NCI-H1048 (cell line): ENCODE measurements at regions not wholly inside any gene's neighbourhood (a gene's known extent, or its start where the extent isn't known, plus 50 kb on each side); places are given as distances from the start of the nearest gene placed in this dataset.

Experiments
- DNase-seq: peaks from one replicate; lab custom pipeline; 2025; lab: John Stamatoyannopoulos, UW

- DNase-seq: no peak
Measured at GRCh38 chr10:85226596-85226995, 898.2 kb downstream of the CCSER2 start.

GRCh38 chr10:85228726-85229125 lies 900.3 kb downstream of the CCSER2 start:
- DNase-seq: no peak

DNA sequence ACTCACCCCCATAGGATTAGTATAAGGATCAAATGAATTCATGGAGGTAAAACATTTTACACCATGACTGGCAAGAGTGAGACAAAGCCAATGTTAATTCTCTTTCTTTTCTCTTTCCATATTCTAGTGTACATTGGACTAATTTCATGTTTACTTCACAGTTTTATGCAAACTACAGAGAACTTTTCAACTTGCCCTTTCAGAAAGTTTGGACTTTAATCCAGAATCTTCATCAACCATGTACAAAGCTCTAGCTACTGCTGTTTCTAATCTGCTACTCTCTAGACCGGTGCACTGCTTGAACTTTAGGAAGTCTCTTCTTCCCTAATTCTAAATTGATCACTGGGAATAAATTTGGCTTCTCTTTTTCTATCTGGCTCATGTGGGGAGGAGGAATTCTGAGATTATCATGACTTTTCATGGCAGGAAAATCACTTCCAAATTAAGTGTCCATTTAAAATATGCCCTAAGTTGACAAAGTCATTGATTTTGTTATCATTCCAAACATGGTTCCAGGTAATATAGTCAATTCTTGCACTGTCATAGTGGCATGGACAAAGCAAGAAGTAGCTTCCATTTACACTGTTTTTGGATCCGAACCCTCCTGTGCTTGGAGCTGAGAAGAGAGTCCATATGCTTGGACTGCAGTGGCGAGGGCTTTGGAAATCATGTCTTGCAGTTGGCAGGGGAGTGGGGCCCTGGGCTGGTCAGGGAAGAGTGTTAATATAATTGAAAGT lies 903.3 kb downstream of the CCSER2 start:
- DNase-seq: no peak

- no peak for DNase-seq
Measured at GRCh38 chr10:85235258-85235657, 906.9 kb downstream of the CCSER2 start.

GRCh38 chr10:85238676-85239075 lies 910.3 kb downstream of the CCSER2 start:
- no peak for DNase-seq

- DNase-seq: no peak
Measured at GRCh38 chr10:85250304-85250703, 921.9 kb downstream of the CCSER2 start.

DNA sequence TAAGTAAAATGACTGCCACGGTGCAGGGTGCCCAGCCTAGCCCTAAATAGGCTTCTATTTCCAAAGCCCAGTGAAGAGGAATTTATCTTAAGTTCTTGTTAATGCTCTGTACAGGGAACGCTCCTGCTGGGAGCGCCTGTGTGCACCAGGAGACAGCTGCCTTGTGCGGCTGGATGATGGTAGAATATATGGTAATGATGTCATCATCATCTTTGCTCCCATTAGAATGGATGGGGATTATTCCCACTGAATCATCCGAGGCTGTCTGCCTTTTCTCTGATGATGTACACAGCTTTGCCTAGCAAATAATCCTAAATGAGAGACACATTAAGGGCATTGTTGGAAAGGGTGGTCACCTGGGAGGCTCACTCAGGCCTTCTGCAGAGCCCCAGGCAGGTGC lies 928.1 kb downstream of the CCSER2 start:
- DNase-seq: no peak

GRCh38 chr10:85259908-85260307 lies 931.5 kb downstream of the CCSER2 start:
- no peak for DNase-seq

- no peak for DNase-seq
Measured at GRCh38 chr10:85262992-85263391, 934.6 kb downstream of the CCSER2 start.

- no peak for DNase-seq
Measured at GRCh38 chr10:85265121-85265520, 936.7 kb downstream of the CCSER2 start.

- no peak for DNase-seq
Measured at GRCh38 chr10:85266808-85267207, 938.4 kb downstream of the CCSER2 start.

DNA sequence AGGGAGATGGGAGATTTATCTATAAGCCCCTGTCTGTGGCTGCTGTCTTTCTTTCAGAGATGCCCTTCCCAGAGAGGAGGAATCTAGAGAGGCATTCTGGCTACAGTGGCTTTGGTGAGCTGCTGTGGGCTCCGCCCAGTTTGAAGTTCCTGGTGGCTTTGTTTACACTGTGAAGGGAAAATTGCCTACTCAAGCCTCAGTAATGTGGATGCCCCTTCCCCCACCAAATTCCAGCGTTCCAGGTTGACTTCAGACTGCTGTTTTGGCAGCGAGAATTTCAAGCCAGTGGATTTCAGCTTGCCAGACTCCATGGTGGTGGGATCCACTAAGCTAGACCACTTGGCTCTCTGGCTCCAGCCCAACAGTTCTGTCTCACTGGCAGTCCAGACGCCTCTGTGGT lies 951.6 kb downstream of the CCSER2 start:
- DNase-seq: no peak

- DNase-seq: no peak
Measured at GRCh38 chr10:85284778-85285770, 956.7 kb downstream of the CCSER2 start.

DNA sequence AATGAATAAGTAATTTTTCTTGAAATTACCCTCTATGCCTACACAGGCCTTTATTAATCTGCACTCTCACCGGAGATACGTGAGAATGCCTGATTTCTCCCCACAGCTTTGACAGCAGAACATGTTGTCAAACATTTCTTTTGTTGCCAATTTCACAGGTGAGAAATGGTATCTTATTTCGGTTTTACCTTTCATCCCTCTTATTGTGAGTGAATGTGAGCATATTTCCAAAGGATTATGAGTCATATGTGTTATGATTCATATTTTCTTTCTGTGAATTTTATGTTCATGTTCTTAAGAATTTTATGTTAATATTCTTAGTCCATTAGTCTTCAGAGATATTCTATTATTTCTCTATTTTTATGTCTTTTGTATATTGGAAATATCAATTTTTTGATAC lies 965.1 kb downstream of the CCSER2 start:
- no peak for DNase-seq

DNA sequence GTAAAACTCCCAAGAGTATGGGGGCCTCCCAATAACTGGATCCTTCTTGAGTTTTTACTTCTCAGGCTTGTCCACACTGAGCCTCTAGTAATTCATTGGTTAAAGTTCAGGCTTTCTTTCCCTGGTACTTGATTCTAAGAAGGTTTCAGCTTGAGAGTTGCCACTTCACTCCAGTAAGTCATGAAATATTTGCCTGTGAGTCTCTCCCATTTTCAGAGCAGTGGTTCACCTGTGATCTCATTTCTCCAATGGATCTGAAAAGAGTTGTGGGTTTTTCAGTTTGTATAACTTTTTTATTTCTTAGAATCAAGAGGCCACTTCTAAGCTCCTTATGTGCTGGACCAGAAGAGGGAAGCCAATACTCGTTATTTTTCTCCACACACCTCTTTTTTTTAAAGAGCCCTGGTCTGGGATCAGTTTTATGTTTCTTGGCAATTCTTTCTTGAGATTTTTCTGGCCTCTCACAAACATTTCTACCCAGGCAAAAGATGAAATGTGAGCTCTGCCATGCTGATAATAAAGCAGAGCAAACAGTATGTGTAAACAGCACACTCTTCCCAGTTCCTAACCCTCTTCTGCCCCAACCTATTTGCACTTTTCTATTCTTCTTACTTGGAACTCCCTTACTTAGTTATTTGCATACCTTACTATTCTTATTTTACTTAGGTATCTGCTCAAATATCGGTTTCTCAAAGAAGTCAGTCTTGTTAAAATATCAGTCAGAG lies 983.4 kb downstream of the CCSER2 start:
- DNase-seq: no peak

DNA sequence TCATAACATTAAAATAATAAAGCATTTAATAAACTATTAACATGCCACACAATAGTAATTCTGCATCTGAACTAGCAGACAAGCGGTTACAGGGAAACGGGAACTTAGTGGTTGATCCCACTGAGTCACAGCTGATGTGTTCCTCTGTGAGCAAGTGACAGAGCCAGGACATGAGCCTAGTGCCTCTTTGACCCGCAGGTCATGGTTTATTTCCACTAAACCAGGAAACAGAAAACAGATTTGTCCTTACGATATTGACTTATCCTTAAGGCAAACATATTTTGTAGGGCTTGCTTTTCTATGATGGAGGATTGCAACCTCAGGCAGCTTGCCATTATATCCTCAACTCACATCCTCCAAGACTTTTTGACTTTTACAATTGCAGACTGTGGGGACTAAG lies 987.3 kb downstream of the CCSER2 start:
- no peak for DNase-seq

GRCh38 chr10:85316276-85316675 lies 987.9 kb downstream of the CCSER2 start:
- DNase-seq: no peak

- no peak for DNase-seq
Measured at GRCh38 chr10:85317827-85318226, 989.4 kb downstream of the CCSER2 start.

GRCh38 chr10:85318809-85319807 lies 990.7 kb downstream of the CCSER2 start:
- DNase-seq: no peak

DNA sequence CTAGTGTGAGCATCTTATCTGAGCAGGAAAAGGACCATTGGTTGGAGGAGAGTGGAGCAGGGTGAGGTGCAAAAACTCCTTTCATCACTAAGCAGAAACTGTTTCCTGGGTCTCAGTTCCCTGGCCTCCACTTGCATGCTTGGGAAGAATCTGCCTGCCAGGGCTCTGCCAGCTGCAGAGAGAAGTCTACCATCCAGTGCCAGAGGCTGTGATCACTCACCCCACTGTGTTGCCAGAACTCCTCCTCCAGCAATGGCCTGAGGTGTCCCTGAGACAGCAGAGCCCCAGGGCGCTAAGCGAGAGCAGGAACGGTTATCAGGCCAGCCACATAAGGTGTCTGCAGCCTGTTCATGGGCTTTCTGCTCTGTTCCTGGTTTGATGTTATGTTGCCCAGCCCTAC lies 991.4 kb downstream of the CCSER2 start:
- no peak for DNase-seq

DNA sequence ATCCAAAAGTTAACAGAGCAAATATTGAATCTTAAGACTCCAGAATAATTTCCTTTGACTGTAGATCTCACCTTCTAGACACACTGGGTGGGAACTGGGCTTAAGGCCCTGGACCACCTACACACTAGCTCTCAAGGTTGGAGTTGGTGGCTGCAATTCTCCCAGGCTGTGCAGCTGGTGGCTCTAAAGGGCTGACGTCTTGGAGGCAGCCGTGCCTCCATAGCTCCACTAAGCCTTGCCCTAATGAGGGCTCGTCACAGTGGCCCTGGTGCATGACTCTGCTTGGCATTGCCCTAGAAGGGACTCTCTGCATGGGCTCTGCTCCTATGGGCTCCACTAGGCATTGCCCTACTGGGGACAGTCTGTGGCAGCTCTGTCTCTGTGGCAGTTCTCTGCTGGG lies 1005.2 kb downstream of the CCSER2 start:
- DNase-seq: no peak
